Duodenal mucosa (tissue), 2 donors: ENCODE measurements at regions not wholly inside any gene's neighbourhood (a gene's known extent, or its start where the extent isn't known, plus 50 kb on each side); places are given as distances from the start of the nearest gene placed in this dataset.

Experiments used
- H3K27ac ChIP-seq: one replicate; pipeline ENCODE4 v1.7.0; 2013; ENCODE audit warnings: low read depth, low read length
- H3K27me3 ChIP-seq, 2 donors: one replicate each; pipeline ENCODE4 v1.7.0; 2013; ENCODE audit warnings: low read length in 2 of 2, control low read depth in 1 of 2; ENCODE audit not compliant: insufficient read depth in 2 of 2, control insufficient read depth in 1 of 2
- H3K36me3 ChIP-seq, 2 donors: one replicate each; pipeline ENCODE4 v1.7.0; 2013; ENCODE audit warnings: low read length in 2 of 2, control low read depth in 1 of 2; ENCODE audit not compliant: insufficient read depth in 2 of 2, control insufficient read depth in 1 of 2
- H3K4me1 ChIP-seq, 2 donors: one replicate each; pipeline ENCODE4 v1.7.0; 2013; ENCODE audit warnings: low read length in 2 of 2, control low read depth in 1 of 2; ENCODE audit not compliant: insufficient read depth in 2 of 2, control insufficient read depth in 1 of 2
- H3K4me3 ChIP-seq, 2 donors: one replicate each; pipeline ENCODE4 v1.7.0; 2013; ENCODE audit warnings: low read length in 2 of 2, low read depth in 1 of 2
- H3K9ac ChIP-seq, 2 donors: one replicate each; pipeline ENCODE4 v1.7.0; 2013; ENCODE audit warnings: low read length in 2 of 2, low read depth in 1 of 2
- H3K9me3 ChIP-seq, 2 donors: one replicate each; pipeline ENCODE4 v1.7.0; 2013; ENCODE audit warnings: low read length in 2 of 2, control low read depth in 1 of 2; ENCODE audit not compliant: control insufficient read depth in 1 of 2

GRCh38 chr11:36719358-36720107 lies 121.5 kb upstream of the RAG2 start:
- H3K9me3 ChIP-seq = no peaks in the 10 kb centered on the region
- H3K9ac ChIP-seq = no peak overlapping the region
- H3K27me3 ChIP-seq = no peaks in the 10 kb centered on the region
- no peak overlapping the region for H3K4me3 ChIP-seq
- no peaks in the 10 kb centered on the region for H3K4me1 ChIP-seq
- no peak overlapping the region for H3K27ac ChIP-seq
- no peaks in the 10 kb centered on the region for H3K36me3 ChIP-seq

DNA sequence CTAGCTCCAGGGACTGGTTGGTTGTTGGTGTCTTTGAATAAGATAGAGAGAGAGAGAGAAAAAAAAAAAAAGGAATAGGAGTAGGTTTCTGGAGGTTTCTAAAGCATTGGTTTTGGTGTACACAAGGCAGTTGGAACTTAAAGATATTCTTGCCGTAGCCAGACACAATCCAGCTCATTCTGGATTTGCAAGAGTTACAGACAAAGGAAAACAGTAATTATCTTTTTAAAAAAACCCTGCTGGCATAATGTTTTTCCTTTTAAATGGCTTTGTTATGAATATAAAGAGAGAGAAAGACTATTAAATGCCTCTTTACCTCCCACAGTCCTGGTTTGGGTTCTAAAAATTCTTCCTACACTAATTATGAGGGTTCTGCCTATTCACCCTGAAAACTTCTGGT lies 120.4 kb upstream of the RAG2 start:
- no peaks in the 10 kb centered on the region for H3K27me3 ChIP-seq
- no peaks in the 10 kb centered on the region for H3K9me3 ChIP-seq
- H3K27ac ChIP-seq = no peak overlapping the region
- H3K9ac ChIP-seq = no peak overlapping the region
- H3K36me3 ChIP-seq = no peaks in the 10 kb centered on the region
- H3K4me3 ChIP-seq = no peak overlapping the region
- no peaks in the 10 kb centered on the region for H3K4me1 ChIP-seq

DNA sequence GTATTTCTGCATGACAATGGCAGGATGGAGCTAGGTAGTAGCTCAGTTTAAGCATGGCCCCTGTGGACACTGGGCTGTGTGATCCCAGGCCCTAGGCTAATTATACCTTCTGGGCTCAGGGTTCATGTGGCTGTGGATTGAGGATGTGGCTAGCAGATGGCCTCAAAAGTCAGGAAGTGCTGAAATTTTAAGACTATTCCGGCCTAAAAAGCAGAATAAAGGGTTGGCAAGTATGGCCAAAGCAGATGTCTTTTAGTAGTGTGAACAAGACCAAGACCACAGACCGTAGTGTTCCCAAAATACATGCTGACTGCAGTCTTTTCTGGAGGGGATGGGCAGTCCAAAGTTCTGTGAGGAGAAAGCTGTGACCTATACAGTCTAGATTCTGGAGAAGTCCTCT lies 115.7 kb upstream of the RAG2 start:
- Histone ChIP-seq H3K4me3 (no peak overlapping the region), H3K36me3 (no peaks in the 10 kb centered on the region), H3K9me3 (no peaks in the 10 kb centered on the region), H3K9ac (no peak overlapping the region), H3K27ac (no peak overlapping the region), H3K4me1 (no peaks in the 10 kb centered on the region), H3K27me3 (no peaks in the 10 kb centered on the region)

DNA sequence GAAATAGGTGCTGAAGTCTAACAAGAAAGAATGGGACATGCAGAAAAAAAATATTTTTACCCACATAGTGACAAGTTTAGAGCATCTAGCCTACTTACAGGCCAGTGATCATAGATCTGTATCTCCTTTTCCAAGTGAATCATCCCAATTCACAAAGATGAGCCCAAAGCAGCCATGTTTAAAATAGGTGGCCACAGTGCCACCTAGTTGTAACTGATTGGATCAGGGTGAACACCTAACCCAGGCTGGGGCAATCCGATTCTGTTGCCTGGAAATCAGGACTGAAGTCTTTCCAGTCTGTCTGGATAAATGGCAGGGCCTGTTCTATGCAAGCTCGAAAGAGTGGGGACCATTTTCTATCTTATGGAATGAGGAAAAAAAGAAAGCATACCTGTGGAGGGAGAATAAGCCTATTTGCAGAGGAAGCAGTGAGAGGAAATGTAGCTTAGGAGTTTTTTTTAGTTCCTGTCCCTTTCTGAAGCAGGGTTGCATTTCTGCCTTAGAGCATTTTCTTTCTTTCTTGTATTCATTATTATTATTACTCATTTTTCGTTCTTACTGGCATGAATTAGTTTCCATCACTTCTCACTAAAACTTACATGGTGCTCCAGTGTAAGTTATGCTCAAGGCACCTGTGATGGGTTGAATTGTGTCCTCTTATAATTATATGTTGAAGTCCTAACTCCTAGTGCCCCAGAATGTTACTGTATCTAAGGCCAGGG lies 113.2 kb upstream of the RAG2 start:
- no peak overlapping the region for H3K4me3 ChIP-seq
- H3K9me3 ChIP-seq = no peaks in the 10 kb centered on the region
- H3K36me3 ChIP-seq = no peaks in the 10 kb centered on the region
- H3K4me1 ChIP-seq = no peaks in the 10 kb centered on the region
- no peak overlapping the region for H3K9ac ChIP-seq
- H3K27me3 ChIP-seq = no peaks in the 10 kb centered on the region
- no peak overlapping the region for H3K27ac ChIP-seq
